ENCODE measurements at regions not wholly inside any gene's neighbourhood (a gene's known extent, or its start where the extent isn't known, plus 50 kb on each side); places are given as distances from the start of the nearest gene placed in this dataset.
A peak's percentile ranks its signal among the peaks of the same experiment; 100 is the strongest.

- no peak overlapping the region for H3K27ac ChIP-seq
- H3K4me1 ChIP-seq = no peaks in the 10 kb centered on the region
- DNase-seq (no peak), ATAC-seq (ENCODE audit: low FRiP score in 2 of 2) (peak in 1 of 2 donors; percentile 91)
- H3K36me3 ChIP-seq = no peaks in the 10 kb centered on the region
- 51 to 67% methylated on average over 8 of the region's 8 CpGs for WGBS, 2 donors
- no peaks in the 10 kb centered on the region for H3K27me3 ChIP-seq
- H3K9me3 ChIP-seq = no peaks in the 10 kb centered on the region
- TF ChIP-seq POLR2AphosphoS5 (IDR thresholded peaks at IDR 0.05) = no peak
- TF ChIP-seq POLR2A (IDR thresholded peaks at IDR 0.05) = no peak
- TF ChIP-seq, protein P1, sequence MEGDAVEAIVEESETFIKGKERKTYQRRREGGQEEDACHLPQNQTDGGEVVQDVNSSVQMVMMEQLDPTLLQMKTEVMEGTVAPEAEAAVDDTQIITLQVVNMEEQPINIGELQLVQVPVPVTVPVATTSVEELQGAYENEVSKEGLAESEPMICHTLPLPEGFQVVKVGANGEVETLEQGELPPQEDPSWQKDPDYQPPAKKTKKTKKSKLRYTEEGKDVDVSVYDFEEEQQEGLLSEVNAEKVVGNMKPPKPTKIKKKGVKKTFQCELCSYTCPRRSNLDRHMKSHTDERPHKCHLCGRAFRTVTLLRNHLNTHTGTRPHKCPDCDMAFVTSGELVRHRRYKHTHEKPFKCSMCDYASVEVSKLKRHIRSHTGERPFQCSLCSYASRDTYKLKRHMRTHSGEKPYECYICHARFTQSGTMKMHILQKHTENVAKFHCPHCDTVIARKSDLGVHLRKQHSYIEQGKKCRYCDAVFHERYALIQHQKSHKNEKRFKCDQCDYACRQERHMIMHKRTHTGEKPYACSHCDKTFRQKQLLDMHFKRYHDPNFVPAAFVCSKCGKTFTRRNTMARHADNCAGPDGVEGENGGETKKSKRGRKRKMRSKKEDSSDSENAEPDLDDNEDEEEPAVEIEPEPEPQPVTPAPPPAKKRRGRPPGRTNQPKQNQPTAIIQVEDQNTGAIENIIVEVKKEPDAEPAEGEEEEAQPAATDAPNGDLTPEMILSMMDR (IDR thresholded peaks at IDR 0.05) = no peak
- no peak for TF ChIP-seq EP300 (IDR thresholded peaks at IDR 0.05)
- no peak overlapping the region for H3K4me3 ChIP-seq
Measured at GRCh38 chr4:87732033-87732765, 67.2 kb upstream of the IBSP start.

GRCh38 chr4:87734084-87734483 lies 65.3 kb upstream of the IBSP start:
- H3K27ac ChIP-seq = no peak overlapping the region
- no peaks in the 10 kb centered on the region for H3K27me3 ChIP-seq
- no peak overlapping the region for H3K4me3 ChIP-seq
- 71 to 74% methylated on average over 2 of the region's 2 CpGs for WGBS, 2 donors
- no peaks in the 10 kb centered on the region for H3K36me3 ChIP-seq
- DNase-seq = no peak
- ATAC-seq (ENCODE audit: low FRiP score in 2 of 2) = no peak
- no peaks in the 10 kb centered on the region for H3K4me1 ChIP-seq
- TF ChIP-seq, protein P1 (IDR thresholded peaks at IDR 0.05) = no peak
- TF ChIP-seq POLR2AphosphoS5 (IDR thresholded peaks at IDR 0.05) (no peak), POLR2A (IDR thresholded peaks at IDR 0.05) (no peak), EP300 (IDR thresholded peaks at IDR 0.05) (no peak)
- H3K9me3 ChIP-seq = no peaks in the 10 kb centered on the region

- ATAC-seq (ENCODE audit: low FRiP score in 2 of 2) = no peak
- TF ChIP-seq POLR2AphosphoS5 (IDR thresholded peaks at IDR 0.05) (no peak), POLR2A (IDR thresholded peaks at IDR 0.05) (no peak), EP300 (IDR thresholded peaks at IDR 0.05) (no peak)
- TF ChIP-seq, protein P1 (IDR thresholded peaks at IDR 0.05) = no peak
- 65 to 67% methylated on average over 4 of the region's 4 CpGs for WGBS, 2 donors
Measured at GRCh38 chr4:87734936-87735335, 64.4 kb upstream of the IBSP start.

DNA sequence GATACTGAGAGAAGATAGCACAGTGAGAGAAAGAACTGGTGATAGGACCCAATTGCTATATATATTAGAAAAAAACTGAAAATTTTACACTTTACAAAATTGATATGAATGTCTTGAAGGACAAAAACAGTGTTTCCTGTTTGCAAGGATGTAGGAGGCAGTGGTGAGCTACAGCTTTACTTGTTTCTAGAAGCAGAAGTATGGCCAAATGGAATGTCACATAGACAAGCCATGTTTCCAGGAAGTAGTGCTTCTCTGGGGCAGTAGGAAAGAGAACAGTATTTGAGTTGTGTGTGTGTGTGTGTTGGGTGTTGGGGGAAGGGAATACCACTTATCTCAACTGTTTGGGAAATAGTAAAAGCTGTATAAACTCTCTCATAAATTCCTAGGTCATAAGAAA lies 60.9 kb upstream of the IBSP start:
- peak in 1 of 2 donors; percentile 24 for ATAC-seq (ENCODE audit: low FRiP score in 2 of 2)

More at GRCh38 chr4:87734936-87735335, 64.4 kb upstream of the IBSP start:
- H3K36me3 ChIP-seq = no peaks in the 10 kb centered on the region
- no peak overlapping the region for H3K4me3 ChIP-seq
- no peaks in the 10 kb centered on the region for H3K4me1 ChIP-seq
- no peak overlapping the region for H3K27ac ChIP-seq
- no peaks in the 10 kb centered on the region for H3K9me3 ChIP-seq
- no peak for DNase-seq
- no peaks in the 10 kb centered on the region for H3K27me3 ChIP-seq

More for the DNA sequence above, 60.9 kb upstream of the IBSP start:
- Histone ChIP-seq H3K9me3 (no peaks in the 10 kb centered on the region), H3K4me3 (no peak overlapping the region), H3K27ac (no peak overlapping the region), H3K27me3 (no peaks in the 10 kb centered on the region), H3K4me1 (no peaks in the 10 kb centered on the region), H3K36me3 (no peaks in the 10 kb centered on the region)
- DNase-seq = no peak
- TF ChIP-seq, protein P1 (IDR thresholded peaks at IDR 0.05) = no peak
- TF ChIP-seq POLR2A (IDR thresholded peaks at IDR 0.05) (no peak), POLR2AphosphoS5 (IDR thresholded peaks at IDR 0.05) (no peak), EP300 (IDR thresholded peaks at IDR 0.05) (no peak)

All from upper lobe of left lung (tissue), 6 donors.